Mesothelial cell of epicardium (in vitro differentiated cells): ENCODE measurements at regions not wholly inside any gene's neighbourhood (a gene's known extent, or its start where the extent isn't known, plus 50 kb on each side); places are given as distances from the start of the nearest gene placed in this dataset.
A peak's percentile ranks its signal among the peaks of the same experiment; 100 is the strongest.

Experiments
- DNase-seq, 2 experiments: peaks; one replicate each; pipeline ENCODE4 v3.0.0; 2021; ENCODE audit warnings: low spot score in 2 of 2; ENCODE audit not compliant: unreplicated experiment in 2 of 2
- H3K27ac Mint-ChIP-seq: 2 replicates; pipeline ENCODE4 v1.8.0; 2021; ENCODE audit warnings: mixed read lengths
- H3K27me3 Mint-ChIP-seq: 2 replicates; pipeline ENCODE4 v1.8.0; 2021; ENCODE audit warnings: low read depth, mixed read lengths
- H3K36me3 Mint-ChIP-seq: 2 replicates; pipeline ENCODE4 v1.8.0; 2021; ENCODE audit warnings: mixed read lengths
- H3K4me1 Mint-ChIP-seq: 2 replicates; pipeline ENCODE4 v1.8.0; 2021; ENCODE audit warnings: mixed read lengths
- H3K4me3 Mint-ChIP-seq: 2 replicates; pipeline ENCODE4 v1.8.0; 2021; ENCODE audit warnings: mild to moderate bottlenecking, moderate library complexity, mixed read lengths
- H3K9me3 Mint-ChIP-seq: 2 replicates; pipeline ENCODE4 v1.8.0; 2021; ENCODE audit warnings: mixed read lengths
- CTCF ChIP-seq: fragments of 200-600 bp; sonication (generic); IDR thresholded peaks from one replicate; pipeline ENCODE4 v1.5.0; 2021; ENCODE audit warnings: antibody characterized with exemption; ENCODE audit not compliant: unreplicated experiment

- Mint-ChIP-seq H3K27me3 (no peaks in the 10 kb centered on the region), H3K9me3 (no peaks in the 10 kb centered on the region), H3K4me3 (no peak overlapping the region), H3K27ac (no peak overlapping the region), H3K36me3 (no peaks in the 10 kb centered on the region), H3K4me1 (no peaks in the 10 kb centered on the region)
- no peak for TF ChIP-seq CTCF
- DNase-seq, result no peak
Measured at GRCh38 chr11:81098471-81098870, 1635.2 kb downstream of the FAM181B start.

GRCh38 chr11:81092522-81092921 is 1641.1 kb downstream of the FAM181B start:
- TF ChIP-seq CTCF, result no peak
- H3K36me3 Mint-ChIP-seq, result no peaks in the 10 kb centered on the region
- no peak overlapping the region for H3K4me3 Mint-ChIP-seq
- DNase-seq, result no peak
- H3K27me3 Mint-ChIP-seq, result no peaks in the 10 kb centered on the region
- no peak overlapping the region for H3K27ac Mint-ChIP-seq
- peaks cover 8% of the 10 kb centered on the region for H3K4me1 Mint-ChIP-seq
- no peaks in the 10 kb centered on the region for H3K9me3 Mint-ChIP-seq

DNA sequence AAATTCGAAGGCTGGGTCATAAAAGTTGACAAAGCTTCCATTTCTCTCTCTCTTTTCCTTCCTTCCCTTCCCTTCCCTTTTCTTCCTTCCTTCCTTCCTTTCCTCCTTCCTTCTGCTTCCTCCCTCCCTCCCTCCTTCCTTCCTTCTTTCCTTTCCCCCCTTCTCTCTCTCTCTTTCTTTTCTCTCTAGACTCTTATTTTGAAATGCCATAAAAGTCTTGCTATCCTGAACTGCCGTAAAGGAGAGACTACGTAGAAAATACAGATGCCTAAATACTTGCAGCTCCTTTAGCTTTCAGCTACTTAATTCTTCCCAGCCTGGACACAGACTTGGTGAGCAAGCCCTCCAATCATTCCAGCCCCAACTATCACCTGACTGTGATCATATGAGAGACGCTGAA is 1644.4 kb downstream of the FAM181B start:
- Mint-ChIP-seq H3K27ac (no peak overlapping the region), H3K36me3 (no peaks in the 10 kb centered on the region), H3K9me3 (peaks cover under 1% of the 10 kb centered on the region), H3K4me1 (peaks cover 14% of the 10 kb centered on the region), H3K27me3 (no peaks in the 10 kb centered on the region), H3K4me3 (no peak overlapping the region)
- no peak for DNase-seq
- no peak for TF ChIP-seq CTCF

GRCh38 chr11:81080476-81080875 is 1639.6 kb upstream of the TENM4 start:
- peaks cover 25% of the 10 kb centered on the region for H3K9me3 Mint-ChIP-seq

GRCh38 chr11:81072273-81072672 is 1631.4 kb upstream of the TENM4 start:
- no peak for DNase-seq
- no peak for TF ChIP-seq CTCF
- Mint-ChIP-seq H3K4me1 (peaks cover 32% of the 10 kb centered on the region), H3K27ac (peak overlapping the region; percentile 88), H3K27me3 (no peaks in the 10 kb centered on the region), H3K9me3 (peaks cover 4% of the 10 kb centered on the region), H3K36me3 (no peaks in the 10 kb centered on the region), H3K4me3 (no peak overlapping the region)

More at GRCh38 chr11:81080476-81080875, 1639.6 kb upstream of the TENM4 start:
- no peak for DNase-seq
- no peaks in the 10 kb centered on the region for H3K4me1 Mint-ChIP-seq
- no peak overlapping the region for H3K27ac Mint-ChIP-seq
- peaks cover 7% of the 10 kb centered on the region for H3K36me3 Mint-ChIP-seq
- H3K4me3 Mint-ChIP-seq, result no peak overlapping the region
- H3K27me3 Mint-ChIP-seq, result no peaks in the 10 kb centered on the region
- TF ChIP-seq CTCF, result no peak

DNA sequence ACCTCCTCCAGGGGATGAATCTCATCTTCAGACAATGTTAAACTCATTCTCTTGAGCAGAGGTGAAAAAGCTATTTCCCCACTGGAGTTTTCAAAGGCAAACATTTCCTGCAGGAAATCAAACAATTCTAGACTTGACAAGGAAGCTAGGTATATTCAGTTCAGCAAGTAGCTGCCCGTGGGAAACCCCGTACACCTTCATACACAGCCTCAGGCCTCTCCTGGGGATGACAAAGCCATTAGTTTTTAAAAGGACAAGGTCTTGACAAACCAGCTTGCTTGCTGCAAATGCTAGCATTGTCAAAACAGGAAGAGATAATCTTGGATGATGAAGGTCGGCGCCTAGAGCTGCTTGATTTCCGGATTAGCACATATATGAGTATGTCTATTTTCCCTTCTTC is 1630.8 kb upstream of the TENM4 start:
- Mint-ChIP-seq H3K27me3 (no peaks in the 10 kb centered on the region), H3K36me3 (no peaks in the 10 kb centered on the region), H3K9me3 (peaks cover 4% of the 10 kb centered on the region)

More for the DNA sequence above, 1630.8 kb upstream of the TENM4 start:
- Mint-ChIP-seq H3K27ac (peak overlapping the region; percentile 88), H3K4me3 (no peak overlapping the region), H3K4me1 (peaks cover 32% of the 10 kb centered on the region)
- TF ChIP-seq CTCF, result no peak
- DNase-seq, result no peak
